HCT116 (cell line): ENCODE measurements at regions not wholly inside any gene's neighbourhood (a gene's known extent, or its start where the extent isn't known, plus 50 kb on each side); places are given as distances from the start of the nearest gene placed in this dataset.

Experiments used
- ATAC-seq: fragments of 200-7000 bp; cut with Tn5 transposase; 2 replicates; pipeline ENCODE4 v1.9.1; 2020; ENCODE audit warnings: mild to moderate bottlenecking, moderate library complexity
- BruUV-seq: library from RNA; stranded (reverse); fragments of 400-500 nt; replicated peaks from 2 replicates; lab custom pipeline; 2021; lab: Mats Ljungman, UMichigan
- CTCF ChIA-PET: fragments of 300-600 bp; sonication (Branson Sonifier 250); formaldehyde crosslinking; loops from one replicate; lab custom pipeline; 2021; ENCODE audit warnings: antibody characterized with exemption; lab: Charles Lee
- POLR2A ChIA-PET: fragments of 300-600, 350-600 bp; sonication (Branson Sonifier 250); formaldehyde crosslinking; loops from one replicate; lab custom pipeline; 2021; ENCODE audit warnings: antibody characterized with exemption; lab: Charles Lee
- RAD21 ChIA-PET, 2 experiments: fragments of 300-600 bp; sonication (Branson Sonifier 250); formaldehyde crosslinking; loops; one replicate each; lab custom pipeline; 2023; ENCODE audit warnings: low total read pairs in 2 of 2; ENCODE audit not compliant: uncharacterized antibody in 2 of 2, unreplicated experiment in 2 of 2, low non-redundant PET in 1 of 2; lab: Charles Lee
- DNase-seq: peaks from one replicate; pipeline ENCODE4 v3.0.0-alpha.2; 2010; ENCODE audit warnings: low read depth, low spot score
- H2AFZ ChIP-seq: fragments of 200-600 bp; shearing (Covaris generic), sonication (generic); 2 replicates; pipeline ENCODE4 v1.6.1; 2017; ENCODE audit warnings: low read depth, mixed run types, mixed read lengths, antibody characterized with exemption, low read length; ENCODE audit not compliant: poor library complexity, severe bottlenecking
- H3K27ac ChIP-seq: 2 replicates; pipeline ENCODE4 v1.5.1; 2012; ENCODE audit warnings: low read depth, low read length
- H3K27me3 ChIP-seq: fragments of 200-600 bp; sonication (generic); 2 replicates; pipeline ENCODE4 v1.6.1; 2016; ENCODE audit warnings: mixed run types, low read length, mixed read lengths; ENCODE audit not compliant: insufficient read depth
- H3K36me3 ChIP-seq, 2 experiments: fragments of 200-500 bp in 1 of 2; fragments of 200-600 bp in 1 of 2; sonication (Bioruptor generic) in 1 of 2; sonication (generic) in 1 of 2; 2 replicates each; pipeline versions ENCODE4 v1.5.1 to v1.6.1; 2014 to 2016; ENCODE audit warnings: low read length in 2 of 2, inconsistent platforms in 1 of 2, mixed read lengths in 1 of 2, mixed run types in 1 of 2; ENCODE audit not compliant: insufficient read depth in 2 of 2, control insufficient read depth in 1 of 2
- H3K4me1 ChIP-seq, 2 experiments: fragments of 200-600 bp in 1 of 2; sonication (generic) in 1 of 2; 2 replicates each; pipeline versions ENCODE4 v1.5.1 to v1.6.1; 2012 to 2017; ENCODE audit warnings: low read length in 2 of 2, inconsistent platforms in 1 of 2, mild to moderate bottlenecking in 1 of 2, mixed read lengths in 1 of 2, mixed run types in 1 of 2, moderate library complexity in 1 of 2; ENCODE audit not compliant: insufficient read depth in 2 of 2, control insufficient read depth in 1 of 2
- H3K4me2 ChIP-seq: fragments of 200-600 bp; sonication (generic); 2 replicates; pipeline ENCODE4 v1.6.1; 2017; ENCODE audit warnings: mixed run types, low read length, mixed read lengths
- H3K4me3 ChIP-seq, 2 experiments: fragments of 200-600 bp in 1 of 2; sonication (generic) in 1 of 2; replicated peaks in 1 of 2; 2 replicates each; pipeline ENCODE4 v1.5.1; 2011 to 2016; ENCODE audit warnings: low read length in 2 of 2, control low read depth in 1 of 2, low read depth in 1 of 2, mild to moderate bottlenecking in 1 of 2, mixed read lengths in 1 of 2, mixed run types in 1 of 2
- H3K79me2 ChIP-seq: fragments of 200-600 bp; sonication (generic); 2 replicates; pipeline ENCODE4 v1.6.1; 2017; ENCODE audit warnings: mild to moderate bottlenecking, mixed run types, low read length, moderate library complexity, mixed read lengths; ENCODE audit not compliant: insufficient read depth
- H3K9ac ChIP-seq: fragments of 200-600 bp; sonication (generic); 2 replicates; pipeline ENCODE4 v1.6.1; 2016; ENCODE audit warnings: low read length, mixed read lengths
- H3K9me2 ChIP-seq: fragments of 200-600 bp; sonication (generic), shearing (Covaris generic); 2 replicates; pipeline ENCODE4 v1.6.1; 2017; ENCODE audit warnings: mixed run types, mild to moderate bottlenecking, moderate library complexity; ENCODE audit not compliant: insufficient read depth
- H3K9me3 ChIP-seq, 2 experiments: fragments of 200-500 bp in 1 of 2; fragments of 200-600 bp in 1 of 2; sonication (Bioruptor generic) in 1 of 2; sonication (generic) in 1 of 2; 2 replicates each; pipeline ENCODE4 v1.6.1; 2014 to 2017; ENCODE audit warnings: low read length in 2 of 2, mixed read lengths in 2 of 2, inconsistent platforms in 1 of 2, low read depth in 1 of 2, mild to moderate bottlenecking in 1 of 2, mixed run types in 1 of 2, moderate library complexity in 1 of 2; ENCODE audit not compliant: control insufficient read depth in 1 of 2, insufficient read depth in 1 of 2
- H4K20me1 ChIP-seq: fragments of 200-600 bp; sonication (generic), shearing (Covaris generic); 2 replicates; pipeline ENCODE4 v1.6.1; 2017; ENCODE audit warnings: mixed run types, mild to moderate bottlenecking, moderate library complexity; ENCODE audit not compliant: insufficient read depth
- CBX3 ChIP-seq: IDR thresholded peaks from 2 replicates; pipeline ENCODE4 v1.6.1; 2012; ENCODE audit warnings: low read depth
- EGR1 ChIP-seq: IDR thresholded peaks from 2 replicates; pipeline ENCODE4 v1.6.1; 2012; ENCODE audit warnings: low read depth
- ELF1 ChIP-seq: IDR thresholded peaks from 2 replicates; pipeline ENCODE4 v1.6.1; 2012; ENCODE audit warnings: low read depth, borderline replicate concordance
- EZH2 ChIP-seq: fragments of 200-600 bp; sonication (generic); IDR thresholded peaks from 2 replicates; pipeline ENCODE4 v1.6.1; 2017; ENCODE audit warnings: antibody characterized with exemption, mixed run types
- EZH2phosphoT487 ChIP-seq: fragments of 200-600 bp; IDR thresholded peaks from 2 replicates; pipeline ENCODE4 v1.6.1; 2018; ENCODE audit warnings: antibody characterized with exemption, borderline replicate concordance
- JUND ChIP-seq: IDR thresholded peaks from 2 replicates; pipeline ENCODE4 v1.6.1; 2012
- MAX ChIP-seq: IDR thresholded peaks from 2 replicates; pipeline ENCODE4 v1.6.1; 2012
- POLR2A ChIP-seq: IDR thresholded peaks from 2 replicates; pipeline ENCODE4 v1.7.0; 2011; ENCODE audit warnings: borderline replicate concordance; ENCODE audit not compliant: insufficient read depth, insufficient read length; ENCODE audit errors: extremely low read depth
- POLR2AphosphoS5 ChIP-seq: IDR thresholded peaks from 2 replicates; pipeline ENCODE4 v1.6.1; 2011; ENCODE audit warnings: mild to moderate bottlenecking, low read depth, low read length, moderate library complexity
- RAD21 ChIP-seq: IDR thresholded peaks from 2 replicates; pipeline ENCODE4 v1.6.1; 2012; ENCODE audit warnings: low read depth, mild to moderate bottlenecking
- SIN3A ChIP-seq: IDR thresholded peaks from 2 replicates; pipeline ENCODE4 v1.6.1; 2012; ENCODE audit warnings: low read depth
- SP1 ChIP-seq: IDR thresholded peaks from 2 replicates; pipeline ENCODE4 v1.6.1; 2012; ENCODE audit warnings: low read depth
- TCF7L2 ChIP-seq: IDR thresholded peaks from 2 replicates; pipeline ENCODE4 v1.7.0; 2011; ENCODE audit warnings: borderline replicate concordance, inconsistent platforms; ENCODE audit not compliant: insufficient read depth, insufficient read length; ENCODE audit errors: extremely low read depth
- YY1 ChIP-seq: IDR thresholded peaks from 2 replicates; pipeline ENCODE4 v1.6.1; 2011; ENCODE audit warnings: low read length, low read depth, moderate library complexity, mild to moderate bottlenecking; ENCODE audit not compliant: insufficient replicate concordance; ENCODE audit errors: extremely low read depth
- ZBTB33 ChIP-seq: IDR thresholded peaks from 2 replicates; pipeline ENCODE4 v1.6.1; 2011; ENCODE audit warnings: mild to moderate bottlenecking, low read length, moderate library complexity; ENCODE audit not compliant: insufficient replicate concordance; ENCODE audit errors: extremely low read depth
- ZFX ChIP-seq: fragments of 450-650 bp; IDR thresholded peaks from 2 replicates; pipeline ENCODE4 v1.6.1; 2017
- intact Hi-C: fragments of 100-400 bp; cut with micrococcal nuclease; formaldehyde crosslinking; loops from 2 replicates; pipeline ENCODE4 v1.10.0; 2022
- TF ChIP-seq, protein P1 (sequence below): IDR thresholded peaks from 2 replicates; pipeline ENCODE4 v1.6.1; 2012; ENCODE audit warnings: low read depth

DNA sequence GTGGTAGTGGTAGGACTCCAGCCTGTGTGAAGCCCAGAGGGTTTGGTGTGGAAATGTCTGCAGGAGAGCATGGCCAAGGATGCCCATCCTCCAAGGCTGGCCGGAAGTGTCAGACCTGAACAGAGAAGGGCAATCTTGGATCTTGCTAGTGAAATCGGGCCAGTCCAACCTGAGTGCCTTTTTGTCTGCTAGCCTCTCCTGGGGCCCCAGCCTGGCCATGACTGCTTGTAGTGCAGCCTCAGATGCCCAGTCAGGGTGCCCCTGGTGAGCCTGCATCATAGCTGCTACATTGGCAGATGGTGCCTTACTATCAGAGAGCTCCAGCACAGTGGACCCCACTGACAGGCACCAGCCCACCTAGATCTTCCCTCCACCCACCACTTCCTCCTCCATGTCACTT is 99.3 kb upstream of the PCDH18 start:
- no peak overlapping the region for H3K4me2 ChIP-seq
- H2AFZ ChIP-seq, result no peak overlapping the region
- TF ChIP-seq POLR2AphosphoS5 (no peak), ELF1 (no peak), JUND (no peak), SIN3A (no peak)
- TF ChIP-seq, protein P1, sequence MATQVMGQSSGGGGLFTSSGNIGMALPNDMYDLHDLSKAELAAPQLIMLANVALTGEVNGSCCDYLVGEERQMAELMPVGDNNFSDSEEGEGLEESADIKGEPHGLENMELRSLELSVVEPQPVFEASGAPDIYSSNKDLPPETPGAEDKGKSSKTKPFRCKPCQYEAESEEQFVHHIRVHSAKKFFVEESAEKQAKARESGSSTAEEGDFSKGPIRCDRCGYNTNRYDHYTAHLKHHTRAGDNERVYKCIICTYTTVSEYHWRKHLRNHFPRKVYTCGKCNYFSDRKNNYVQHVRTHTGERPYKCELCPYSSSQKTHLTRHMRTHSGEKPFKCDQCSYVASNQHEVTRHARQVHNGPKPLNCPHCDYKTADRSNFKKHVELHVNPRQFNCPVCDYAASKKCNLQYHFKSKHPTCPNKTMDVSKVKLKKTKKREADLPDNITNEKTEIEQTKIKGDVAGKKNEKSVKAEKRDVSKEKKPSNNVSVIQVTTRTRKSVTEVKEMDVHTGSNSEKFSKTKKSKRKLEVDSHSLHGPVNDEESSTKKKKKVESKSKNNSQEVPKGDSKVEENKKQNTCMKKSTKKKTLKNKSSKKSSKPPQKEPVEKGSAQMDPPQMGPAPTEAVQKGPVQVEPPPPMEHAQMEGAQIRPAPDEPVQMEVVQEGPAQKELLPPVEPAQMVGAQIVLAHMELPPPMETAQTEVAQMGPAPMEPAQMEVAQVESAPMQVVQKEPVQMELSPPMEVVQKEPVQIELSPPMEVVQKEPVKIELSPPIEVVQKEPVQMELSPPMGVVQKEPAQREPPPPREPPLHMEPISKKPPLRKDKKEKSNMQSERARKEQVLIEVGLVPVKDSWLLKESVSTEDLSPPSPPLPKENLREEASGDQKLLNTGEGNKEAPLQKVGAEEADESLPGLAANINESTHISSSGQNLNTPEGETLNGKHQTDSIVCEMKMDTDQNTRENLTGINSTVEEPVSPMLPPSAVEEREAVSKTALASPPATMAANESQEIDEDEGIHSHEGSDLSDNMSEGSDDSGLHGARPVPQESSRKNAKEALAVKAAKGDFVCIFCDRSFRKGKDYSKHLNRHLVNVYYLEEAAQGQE, result no peak
- TF ChIP-seq, all 23 proteins: peak for 0
- Histone ChIP-seq H4K20me1 (no peaks in the 10 kb centered on the region), H3K27ac (no peak overlapping the region), H3K27me3 (no peaks in the 10 kb centered on the region), H3K4me1 (no peaks in the 10 kb centered on the region), H3K79me2 (no peaks in the 10 kb centered on the region), H3K9ac (no peak overlapping the region), H3K36me3 (no peaks in the 10 kb centered on the region), H3K9me2 (no peaks in the 10 kb centered on the region; the same call in 1 of the 2 replicates), H3K4me3 (no peak overlapping the region), H3K9me3 (no peaks in the 10 kb centered on the region)
- DNase-seq, result no peak
- no TSS peak for BruUV-seq
- ChIA-PET POLR2A (no interaction called here), RAD21 (no interaction called here), CTCF (no interaction called here)
- intact Hi-C loops, result no loop called here
- ATAC-seq, result no peak

DNA sequence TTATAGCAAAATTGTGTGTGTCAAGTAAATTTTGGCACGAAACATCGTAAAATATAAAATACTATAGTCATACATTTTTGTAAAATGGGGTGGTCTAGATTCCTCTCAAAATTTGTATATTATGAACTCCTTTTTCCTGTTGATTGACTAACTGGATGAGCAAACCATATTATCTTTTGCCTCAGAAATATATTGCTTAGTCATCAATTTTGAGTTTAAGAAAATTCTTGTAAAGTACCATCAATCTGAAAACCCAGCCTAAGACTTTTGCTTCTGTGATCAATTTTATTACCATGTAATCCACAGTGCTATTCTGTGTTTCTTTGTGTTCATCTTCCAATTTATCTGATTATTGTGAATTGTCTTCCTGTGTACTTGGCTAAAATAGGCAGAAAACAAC is 98.0 kb upstream of the PCDH18 start:
- Histone ChIP-seq H3K4me2 (no peak overlapping the region), H3K36me3 (no peaks in the 10 kb centered on the region), H3K9ac (no peak overlapping the region), H3K27ac (no peak overlapping the region), H3K4me3 (no peak overlapping the region), H3K27me3 (no peaks in the 10 kb centered on the region), H4K20me1 (no peaks in the 10 kb centered on the region), H3K9me3 (no peaks in the 10 kb centered on the region), H3K4me1 (no peaks in the 10 kb centered on the region), H3K9me2 (no peaks in the 10 kb centered on the region; the same call in 1 of the 2 replicates), H2AFZ (no peak overlapping the region), H3K79me2 (no peaks in the 10 kb centered on the region)
- DNase-seq (no peak), ATAC-seq (no peak)
- ChIA-PET RAD21 (no interaction called here), CTCF (no interaction called here), POLR2A (no interaction called here)
- intact Hi-C loops, result no loop called here
- BruUV-seq, result no TSS peak
- no peak for TF ChIP-seq ELF1
- no peak for TF ChIP-seq MAX
- TF ChIP-seq POLR2AphosphoS5, result no peak
- no peak for TF ChIP-seq SP1
- no peak for TF ChIP-seq POLR2A
- no peak for TF ChIP-seq ZFX
- no peak for TF ChIP-seq ZBTB33
- no peak for TF ChIP-seq CBX3
- TF ChIP-seq TCF7L2, result no peak
- no peak for TF ChIP-seq SIN3A
- TF ChIP-seq RAD21, result no peak
- no peak for TF ChIP-seq YY1
- no peak for TF ChIP-seq EZH2phosphoT487
- no peak for TF ChIP-seq EGR1
- TF ChIP-seq EZH2, result no peak
